Activated T-cell treated with anti-CD3 and anti-CD28 coated beads, Interleukin-2, amount 50 U/mL, for 72 hours (primary cell): ENCODE measurements at regions not wholly inside any gene's neighbourhood (a gene's known extent, or its start where the extent isn't known, plus 50 kb on each side); places are given as distances from the start of the nearest gene placed in this dataset.
A peak's percentile ranks its signal among the peaks of the same experiment; 100 is the strongest.

Experiments
- ATAC-seq, 2 donors: fragments of 150-1000 bp; cut with Tn5 transposase; replicated peaks in 1 of 2; 2 replicates each; pipeline ENCODE4 v1.10.0; 2021; ENCODE audit warnings: moderate library complexity in 2 of 2, mild to moderate bottlenecking in 1 of 2
- DNase-seq, 2 donors: peaks; one replicate each; pipeline ENCODE4 v3.0.0; 2021 to 2022; ENCODE audit warnings: mixed read lengths in 1 of 2
- H3K27ac Mint-ChIP-seq: one replicate; pipeline ENCODE4 v1.8.0; 2022; ENCODE audit warnings: mild to moderate bottlenecking, moderate library complexity, mixed read lengths
- H3K27me3 Mint-ChIP-seq: one replicate; pipeline ENCODE4 v1.8.0; 2022; ENCODE audit warnings: low read depth, mixed read lengths
- H3K36me3 Mint-ChIP-seq, 2 donors: one replicate each; pipeline ENCODE4 v1.8.0; 2022; ENCODE audit warnings: mixed read lengths in 2 of 2, mild to moderate bottlenecking in 1 of 2; ENCODE audit not compliant: insufficient read depth in 2 of 2
- H3K4me1 Mint-ChIP-seq: one replicate; pipeline ENCODE4 v1.8.0; 2022; ENCODE audit warnings: low read depth, mixed read lengths
- H3K4me3 Mint-ChIP-seq, 2 donors: one replicate each; pipeline ENCODE4 v1.8.0; 2022; ENCODE audit warnings: mild to moderate bottlenecking in 2 of 2, mixed read lengths in 2 of 2, moderate library complexity in 2 of 2
- H3K9me3 Mint-ChIP-seq, 2 donors: one replicate each; pipeline ENCODE4 v1.8.0; 2022; ENCODE audit warnings: mixed read lengths in 2 of 2

- no peak overlapping the region for H3K4me3 Mint-ChIP-seq
- H3K36me3 Mint-ChIP-seq = peaks cover 25 to 60% of the 10 kb centered on the region in 2 donors
- H3K4me1 Mint-ChIP-seq = no peaks in the 10 kb centered on the region
- ATAC-seq (no peak), DNase-seq (no peak)
- no peaks in the 10 kb centered on the region for H3K27me3 Mint-ChIP-seq
- H3K27ac Mint-ChIP-seq = no peak overlapping the region
- no peaks in the 10 kb centered on the region for H3K9me3 Mint-ChIP-seq
These were observed 169.5 kb upstream of the RIPOR2 start for GRCh38 chr6:25105070-25105925.

GRCh38 chr6:25107218-25107617, 171.5 kb upstream of the RIPOR2 start:
- no peaks in the 10 kb centered on the region for H3K9me3 Mint-ChIP-seq
- no peaks in the 10 kb centered on the region for H3K4me1 Mint-ChIP-seq
- H3K4me3 Mint-ChIP-seq = no peak overlapping the region
- H3K27ac Mint-ChIP-seq = no peak overlapping the region
- H3K27me3 Mint-ChIP-seq = no peaks in the 10 kb centered on the region
- H3K36me3 Mint-ChIP-seq = peaks cover 23 to 60% of the 10 kb centered on the region in 2 donors
- DNase-seq (no peak), ATAC-seq (no peak)

DNA sequence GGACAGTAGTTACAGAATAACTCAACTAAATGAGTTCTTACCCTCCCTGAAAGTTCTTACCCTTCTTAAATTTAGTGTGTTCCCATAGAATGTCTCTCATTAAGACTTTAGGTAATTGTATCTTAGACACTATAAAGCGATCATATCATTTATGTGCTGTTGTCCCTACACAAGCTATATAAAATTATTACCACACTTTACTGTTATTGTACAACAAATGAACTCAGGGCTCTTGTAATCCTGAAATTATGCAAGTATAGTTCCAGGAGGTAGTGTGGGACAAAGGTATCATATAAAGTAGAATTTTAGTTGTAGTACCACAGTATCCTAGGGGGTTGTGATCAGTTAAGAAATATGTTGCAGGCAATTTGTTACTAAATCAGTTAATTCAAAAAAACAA, 167.4 kb upstream of the CARMIL1 start:
- Mint-ChIP-seq H3K36me3 (peaks cover 29 to 55% of the 10 kb centered on the region in 2 donors), H3K9me3 (no peaks in the 10 kb centered on the region), H3K27me3 (no peaks in the 10 kb centered on the region), H3K27ac (no peak overlapping the region), H3K4me1 (no peaks in the 10 kb centered on the region), H3K4me3 (no peak overlapping the region)
- no peak for DNase-seq
- ATAC-seq = no peak

GRCh38 chr6:25112322-25112773, 166.8 kb upstream of the CARMIL1 start:
- no peaks in the 10 kb centered on the region for H3K4me1 Mint-ChIP-seq
- H3K27ac Mint-ChIP-seq = no peak overlapping the region
- ATAC-seq (no peak), DNase-seq (no peak)
- no peak overlapping the region for H3K4me3 Mint-ChIP-seq
- peaks cover 26 to 55% of the 10 kb centered on the region in 2 donors for H3K36me3 Mint-ChIP-seq
- H3K27me3 Mint-ChIP-seq = no peaks in the 10 kb centered on the region
- no peaks in the 10 kb centered on the region for H3K9me3 Mint-ChIP-seq

DNA sequence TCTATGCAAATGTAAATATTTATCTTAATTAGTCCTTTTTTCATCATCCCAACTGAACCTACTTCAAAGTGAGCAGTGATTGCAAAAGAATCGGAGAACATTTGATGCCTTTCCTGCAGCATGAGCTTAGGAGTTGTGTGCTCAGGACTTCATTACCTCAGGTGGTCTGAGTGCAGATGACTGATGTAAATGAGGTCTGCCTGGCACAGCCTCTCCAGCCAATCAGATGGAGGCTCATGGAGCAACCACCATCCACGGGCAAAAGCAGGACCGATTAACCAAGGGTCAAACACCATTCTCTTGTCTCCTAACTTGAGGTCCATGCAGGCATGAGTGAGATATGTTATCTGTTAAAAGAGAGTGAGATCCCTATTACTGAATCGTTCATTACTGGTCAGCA, 165.7 kb upstream of the CARMIL1 start:
- Mint-ChIP-seq H3K9me3 (no peaks in the 10 kb centered on the region), H3K4me3 (no peak overlapping the region), H3K4me1 (peaks cover 11% of the 10 kb centered on the region), H3K27ac (peak overlapping the region; percentile 80), H3K27me3 (no peaks in the 10 kb centered on the region), H3K36me3 (peaks cover 26 to 55% of the 10 kb centered on the region in 2 donors)
- no peak for DNase-seq
- no peak for ATAC-seq

DNA sequence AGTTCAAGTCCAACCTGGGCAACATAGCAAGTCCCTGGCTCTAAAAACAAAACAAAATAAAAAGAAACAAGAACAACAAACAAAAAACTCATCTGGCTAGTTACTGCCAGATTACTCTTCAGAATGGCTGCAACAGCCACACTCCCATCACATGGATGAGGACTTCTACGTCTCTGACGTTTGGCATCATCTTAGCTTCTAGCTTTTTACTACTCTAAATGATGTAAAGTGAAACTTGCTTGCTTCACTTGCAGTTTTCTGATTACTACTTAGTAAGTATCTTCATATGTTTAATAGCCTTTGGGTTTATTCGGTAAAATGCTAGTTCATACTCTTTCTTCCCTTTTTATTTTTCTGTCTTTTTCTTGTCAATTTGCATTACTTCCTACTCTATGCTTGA, 161.1 kb upstream of the CARMIL1 start:
- Mint-ChIP-seq H3K4me1 (peaks cover 35% of the 10 kb centered on the region), H3K4me3 (peak overlapping the region; percentile 1 to 49), H3K36me3 (peaks cover 27 to 51% of the 10 kb centered on the region in 2 donors), H3K27ac (no peak overlapping the region), H3K9me3 (peaks cover 1 to 2% of the 10 kb centered on the region in 2 donors), H3K27me3 (no peaks in the 10 kb centered on the region)
- no peak for DNase-seq
- peak in 1 of 2 donors; percentile 36 for ATAC-seq

DNA sequence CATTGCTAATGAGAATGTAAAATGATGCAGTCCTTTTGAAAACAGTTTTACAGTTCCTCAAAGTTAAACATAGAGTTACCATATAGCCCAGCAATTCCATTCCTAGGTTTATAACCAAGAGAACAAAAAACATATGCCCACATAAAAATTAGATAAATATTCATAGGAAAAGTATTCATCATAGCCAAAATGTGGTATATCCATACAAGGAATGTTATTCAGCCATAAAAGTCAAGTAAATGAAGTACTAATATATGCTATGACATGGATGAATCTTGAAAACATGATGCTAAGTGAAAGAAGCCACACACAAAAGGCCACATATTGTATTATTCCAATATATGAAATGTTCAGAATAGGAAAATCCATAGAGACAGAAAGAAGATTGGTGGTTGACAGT, 158.0 kb upstream of the CARMIL1 start:
- Mint-ChIP-seq H3K36me3 (peaks cover 27 to 59% of the 10 kb centered on the region in 2 donors), H3K4me1 (peaks cover 64% of the 10 kb centered on the region), H3K27ac (no peak overlapping the region), H3K4me3 (no peak overlapping the region), H3K9me3 (peaks cover 1 to 2% of the 10 kb centered on the region in 2 donors), H3K27me3 (no peaks in the 10 kb centered on the region)
- DNase-seq (no peak), ATAC-seq (no peak)

DNA sequence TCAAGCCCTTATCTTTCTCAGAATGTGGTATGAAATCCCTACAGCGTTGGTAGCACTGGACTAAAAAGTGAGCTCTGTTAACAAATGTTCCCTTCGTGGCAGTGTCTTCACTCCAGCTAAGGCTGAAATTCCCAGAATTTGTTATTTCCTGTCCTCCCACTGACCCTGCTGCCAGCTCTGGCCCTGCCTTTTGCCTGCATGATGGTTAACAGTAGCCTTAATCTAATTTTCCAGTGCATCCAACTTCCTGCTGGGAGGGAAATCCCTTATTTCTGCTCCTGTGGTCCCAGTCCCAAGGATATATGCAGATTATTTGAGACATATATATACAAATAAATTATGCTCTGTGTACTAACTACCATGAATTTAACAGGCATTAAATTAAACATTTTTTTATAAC, 157.2 kb upstream of the CARMIL1 start:
- Mint-ChIP-seq H3K4me3 (no peak overlapping the region), H3K27me3 (no peaks in the 10 kb centered on the region), H3K4me1 (peaks cover 64% of the 10 kb centered on the region), H3K27ac (no peak overlapping the region), H3K36me3 (peaks cover 28 to 58% of the 10 kb centered on the region in 2 donors), H3K9me3 (peaks cover 1 to 2% of the 10 kb centered on the region in 2 donors)
- DNase-seq = no peak
- ATAC-seq = no peak

- Mint-ChIP-seq H3K27me3 (no peaks in the 10 kb centered on the region), H3K36me3 (peaks cover 28 to 56% of the 10 kb centered on the region in 2 donors), H3K9me3 (peaks cover 2 to 4% of the 10 kb centered on the region in 2 donors), H3K27ac (no peak overlapping the region), H3K4me3 (no peak overlapping the region), H3K4me1 (peaks cover 64% of the 10 kb centered on the region)
- DNase-seq (no peak), ATAC-seq (no peak)
These were observed 156.4 kb upstream of the CARMIL1 start for GRCh38 chr6:25122622-25123237.

- no peak overlapping the region for H3K27ac Mint-ChIP-seq
- H3K27me3 Mint-ChIP-seq = no peaks in the 10 kb centered on the region
- H3K4me3 Mint-ChIP-seq = no peak overlapping the region
- DNase-seq = no peak
- no peak for ATAC-seq
- peaks cover 2 to 5% of the 10 kb centered on the region in 2 donors for H3K9me3 Mint-ChIP-seq
- peaks cover 52% of the 10 kb centered on the region for H3K4me1 Mint-ChIP-seq
- peaks cover 26 to 53% of the 10 kb centered on the region in 2 donors for H3K36me3 Mint-ChIP-seq
These were observed 154.9 kb upstream of the CARMIL1 start for GRCh38 chr6:25124216-25124715.

DNA sequence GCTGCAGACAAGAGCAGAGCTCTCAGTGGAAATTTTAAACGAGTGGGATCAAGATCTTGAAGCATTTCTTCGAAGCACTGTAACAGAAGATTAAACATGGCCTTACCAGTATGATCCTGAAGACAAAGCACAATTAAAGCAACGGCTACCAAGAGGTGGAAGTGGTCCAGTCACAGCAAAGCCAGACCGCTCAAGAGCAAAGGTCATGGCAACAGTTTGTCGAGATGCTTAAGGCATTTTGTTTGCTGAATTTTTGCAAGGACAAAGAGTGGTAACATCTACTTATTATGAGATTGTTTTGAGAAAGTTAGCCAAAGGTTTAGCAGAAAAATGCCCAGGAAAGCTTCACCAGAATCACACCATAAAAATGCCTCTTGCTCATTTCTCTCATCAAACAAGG, 153.4 kb upstream of the CARMIL1 start:
- Mint-ChIP-seq H3K27me3 (no peaks in the 10 kb centered on the region), H3K36me3 (peaks cover 30 to 61% of the 10 kb centered on the region in 2 donors), H3K9me3 (peaks cover 2 to 5% of the 10 kb centered on the region in 2 donors), H3K4me1 (peaks cover 49% of the 10 kb centered on the region), H3K4me3 (no peak overlapping the region), H3K27ac (no peak overlapping the region)
- DNase-seq (no peak), ATAC-seq (no peak)

- peaks cover 2 to 3% of the 10 kb centered on the region in 2 donors for H3K9me3 Mint-ChIP-seq
- DNase-seq (no peak), ATAC-seq (no peak)
- H3K4me3 Mint-ChIP-seq = peak overlapping the region in 1 of 2 donors; percentile 2
- no peaks in the 10 kb centered on the region for H3K27me3 Mint-ChIP-seq
- peaks cover 30 to 62% of the 10 kb centered on the region in 2 donors for H3K36me3 Mint-ChIP-seq
- H3K4me1 Mint-ChIP-seq = peaks cover 52% of the 10 kb centered on the region
- H3K27ac Mint-ChIP-seq = no peak overlapping the region
These were observed 151.9 kb upstream of the CARMIL1 start for GRCh38 chr6:25127076-25127837.

DNA sequence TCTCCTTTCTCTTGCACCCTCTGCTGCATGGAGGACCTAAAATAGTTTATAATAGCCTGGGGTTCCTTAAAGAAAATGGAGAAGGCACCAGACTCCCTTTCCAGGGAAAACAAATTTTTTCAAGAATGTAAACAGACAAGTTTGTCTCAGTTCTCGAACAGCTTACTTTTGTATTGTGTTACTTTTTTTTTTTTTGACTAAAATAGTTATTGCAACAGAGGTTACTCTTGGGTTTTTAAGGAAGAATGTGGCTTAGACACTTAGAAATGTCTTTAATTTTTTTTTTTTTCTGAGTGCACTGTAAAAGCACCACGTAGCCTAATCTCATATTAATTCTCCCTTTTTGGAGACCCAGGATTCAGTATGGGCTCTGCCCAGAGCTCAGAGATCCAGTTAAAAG, 148.7 kb upstream of the CARMIL1 start:
- H3K27me3 Mint-ChIP-seq = no peaks in the 10 kb centered on the region

More for the DNA sequence above, 148.7 kb upstream of the CARMIL1 start:
- Mint-ChIP-seq H3K4me3 (peak overlapping the region in 1 of 2 donors; percentile 59), H3K9me3 (peaks cover 4 to 5% of the 10 kb centered on the region in 2 donors), H3K4me1 (peaks cover 40% of the 10 kb centered on the region), H3K36me3 (peaks cover 34 to 72% of the 10 kb centered on the region in 2 donors), H3K27ac (peak overlapping the region; percentile 48)
- ATAC-seq = no peak
- DNase-seq = no peak
